GM10266 (cell line): ENCODE measurements at regions not wholly inside any gene's neighbourhood (a gene's known extent, or its start where the extent isn't known, plus 50 kb on each side); places are given as distances from the start of the nearest gene placed in this dataset.

ENCODE experiments used
- DNase-seq: peaks from one replicate; pipeline ENCODE4 v3.0.0; 2012; ENCODE audit errors: extremely low spot score
- TF ChIP-seq, protein P1 (sequence below): IDR thresholded peaks from 2 replicates; pipeline ENCODE4 v1.5.1; 2012; ENCODE audit warnings: mild to moderate bottlenecking, low read depth; ENCODE audit not compliant: control insufficient read depth, insufficient read depth; ENCODE audit errors: missing control alignments

DNA sequence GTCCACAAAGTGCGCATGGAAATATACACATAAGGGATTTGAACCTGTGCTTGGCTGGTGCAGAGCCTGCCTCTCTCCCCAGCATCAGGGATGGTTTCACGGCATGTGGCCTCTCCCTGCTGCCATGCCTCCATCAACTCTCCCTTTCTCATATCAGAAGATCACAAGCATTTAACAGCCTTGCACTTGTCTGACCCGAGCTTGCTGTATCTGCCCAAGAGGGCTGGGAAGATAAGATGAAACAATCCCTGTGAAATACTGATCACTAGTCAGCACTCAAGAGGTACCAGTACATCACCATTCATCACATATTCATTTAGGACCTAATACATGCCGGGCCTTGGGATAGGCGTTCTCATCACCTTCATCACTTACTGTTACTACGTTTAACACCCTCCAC, 107.6 kb upstream of the ARHGEF3 start:
- TF ChIP-seq, protein P1, sequence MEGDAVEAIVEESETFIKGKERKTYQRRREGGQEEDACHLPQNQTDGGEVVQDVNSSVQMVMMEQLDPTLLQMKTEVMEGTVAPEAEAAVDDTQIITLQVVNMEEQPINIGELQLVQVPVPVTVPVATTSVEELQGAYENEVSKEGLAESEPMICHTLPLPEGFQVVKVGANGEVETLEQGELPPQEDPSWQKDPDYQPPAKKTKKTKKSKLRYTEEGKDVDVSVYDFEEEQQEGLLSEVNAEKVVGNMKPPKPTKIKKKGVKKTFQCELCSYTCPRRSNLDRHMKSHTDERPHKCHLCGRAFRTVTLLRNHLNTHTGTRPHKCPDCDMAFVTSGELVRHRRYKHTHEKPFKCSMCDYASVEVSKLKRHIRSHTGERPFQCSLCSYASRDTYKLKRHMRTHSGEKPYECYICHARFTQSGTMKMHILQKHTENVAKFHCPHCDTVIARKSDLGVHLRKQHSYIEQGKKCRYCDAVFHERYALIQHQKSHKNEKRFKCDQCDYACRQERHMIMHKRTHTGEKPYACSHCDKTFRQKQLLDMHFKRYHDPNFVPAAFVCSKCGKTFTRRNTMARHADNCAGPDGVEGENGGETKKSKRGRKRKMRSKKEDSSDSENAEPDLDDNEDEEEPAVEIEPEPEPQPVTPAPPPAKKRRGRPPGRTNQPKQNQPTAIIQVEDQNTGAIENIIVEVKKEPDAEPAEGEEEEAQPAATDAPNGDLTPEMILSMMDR, result no peak
- DNase-seq, result no peak

DNA sequence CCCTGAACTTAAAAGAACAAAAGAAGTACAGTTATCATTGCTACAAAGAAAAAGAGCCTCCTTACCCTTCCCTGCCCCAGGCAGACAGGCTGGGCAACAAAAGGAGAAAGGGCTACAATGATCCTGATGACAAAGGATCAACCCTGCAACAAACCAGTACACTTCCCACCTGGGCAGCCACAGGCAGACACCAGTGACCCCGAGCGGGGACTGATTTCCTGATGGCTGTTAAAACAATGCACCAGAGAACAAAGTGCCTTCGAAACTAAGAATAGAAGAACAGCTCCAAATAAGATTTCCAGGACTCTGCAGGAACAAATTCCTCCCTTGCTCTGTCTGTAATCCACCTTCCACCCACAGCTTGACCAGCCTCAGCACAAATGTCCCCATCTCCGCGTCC, 106.3 kb upstream of the ARHGEF3 start:
- TF ChIP-seq, protein P1, result no peak

DNA sequence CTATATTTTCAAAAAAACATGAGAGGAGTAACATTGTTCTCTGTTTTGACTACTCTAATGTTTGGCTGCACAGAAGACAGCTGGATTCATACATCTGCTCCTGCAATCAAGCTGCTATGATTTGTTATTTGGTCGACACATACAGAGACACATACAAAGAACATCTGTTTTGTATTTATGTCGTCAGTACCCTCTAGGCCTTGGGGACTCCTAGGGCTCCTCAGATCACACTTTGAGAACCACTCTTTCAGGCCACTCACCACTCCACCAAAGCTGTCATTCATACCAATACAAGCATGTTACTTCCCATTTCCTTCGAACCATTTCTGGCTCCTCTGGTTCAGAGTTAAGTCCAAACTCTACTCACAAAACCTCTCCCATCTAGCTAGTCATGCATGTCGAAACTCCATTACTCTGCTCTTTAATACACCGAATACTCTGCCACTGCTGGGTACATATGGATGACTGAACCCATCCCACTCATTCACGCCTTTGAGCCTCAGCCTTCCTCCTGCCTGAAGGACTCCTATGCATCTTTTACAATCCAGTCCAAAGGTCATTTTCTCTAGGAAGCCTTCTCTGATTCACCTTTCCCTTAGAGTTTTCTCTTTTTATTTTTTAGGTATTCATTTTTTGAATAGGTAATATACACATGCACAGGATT, 102.9 kb upstream of the ARHGEF3 start:
- no peak for DNase-seq

More for the DNA sequence above, 106.3 kb upstream of the ARHGEF3 start:
- no peak for DNase-seq

DNA sequence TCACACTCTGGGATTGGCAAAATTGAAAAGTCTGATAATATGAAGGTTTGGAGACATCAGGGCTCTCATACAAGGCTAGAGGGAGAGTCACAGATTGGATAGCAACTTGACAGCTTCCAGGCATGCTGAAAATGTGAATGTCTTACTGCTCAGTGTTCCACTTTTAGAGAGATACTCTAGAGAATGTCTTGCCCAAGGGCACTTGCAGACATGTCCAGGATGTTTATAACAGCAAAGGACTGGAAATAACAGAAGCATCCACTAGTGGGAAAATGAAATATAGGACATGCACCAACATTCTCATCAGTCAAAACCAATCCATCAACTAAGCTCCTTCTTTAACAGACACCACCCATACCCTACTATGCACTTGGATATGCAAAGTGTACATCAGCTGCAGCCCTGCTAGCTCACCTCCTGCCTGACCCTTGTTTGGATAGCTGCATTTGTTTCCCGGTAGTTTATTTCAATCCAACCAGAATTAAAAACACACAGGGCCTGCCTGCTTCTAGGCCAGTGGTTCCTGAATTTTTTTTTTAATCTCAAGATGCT, 101.6 kb upstream of the ARHGEF3 start:
- TF ChIP-seq, protein P1, result no peak
- DNase-seq, result no peak

More for the DNA sequence above, 102.9 kb upstream of the ARHGEF3 start:
- TF ChIP-seq, protein P1, result no peak

DNA sequence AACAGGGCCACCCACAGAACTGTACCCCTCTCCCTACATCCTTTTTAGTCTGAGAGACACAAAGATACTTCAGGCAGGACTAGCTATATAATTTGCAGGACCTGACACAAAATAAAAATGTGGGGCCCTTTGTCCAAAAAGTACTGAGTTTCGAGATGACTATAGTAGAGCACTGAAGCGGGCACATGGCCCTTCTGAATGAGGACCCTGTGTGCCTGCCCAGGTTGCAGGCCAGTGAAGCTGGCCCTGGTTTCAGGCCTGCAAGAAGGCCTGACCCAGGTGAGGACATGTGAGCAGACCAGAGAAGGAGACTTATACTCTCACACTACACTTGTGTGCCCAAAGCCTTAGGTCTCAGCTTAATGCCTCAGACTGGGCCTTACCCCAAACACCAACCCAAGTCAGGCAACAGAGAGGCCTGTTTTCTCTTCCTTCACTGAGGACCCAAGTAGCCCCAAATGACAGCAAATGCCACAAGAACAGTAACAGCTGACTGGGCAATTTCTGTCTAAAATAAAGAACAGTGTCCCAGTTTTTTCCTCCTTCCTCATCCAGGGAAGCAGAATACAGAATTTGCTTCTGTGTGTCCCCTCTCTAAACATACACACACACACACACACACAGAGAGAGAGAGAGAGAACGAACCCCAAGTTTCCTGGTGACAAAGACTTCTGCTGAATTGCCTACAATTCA, 100.9 kb upstream of the ARHGEF3 start:
- DNase-seq, result no peak
- TF ChIP-seq, protein P1, result no peak

DNA sequence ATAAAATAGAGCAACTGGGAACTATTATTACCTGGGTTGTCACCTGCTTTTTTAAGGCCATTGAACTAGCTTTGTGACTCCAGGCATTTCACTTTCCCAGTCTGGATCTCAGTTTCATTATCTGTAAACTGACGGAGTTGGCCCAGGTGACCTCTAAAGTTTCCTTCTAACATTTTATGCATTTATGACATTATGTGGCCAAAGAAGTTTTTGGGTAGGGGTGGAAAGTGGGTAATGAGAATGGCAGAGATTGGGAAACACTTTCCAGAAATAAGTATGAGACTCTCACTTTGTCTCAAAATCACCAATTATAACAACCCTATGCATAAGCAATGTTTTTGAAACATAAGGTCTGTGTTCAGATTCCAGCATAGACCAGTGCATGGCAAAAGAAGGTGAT, 99.1 kb upstream of the ARHGEF3 start:
- TF ChIP-seq, protein P1, result no peak
- DNase-seq, result no peak

DNA sequence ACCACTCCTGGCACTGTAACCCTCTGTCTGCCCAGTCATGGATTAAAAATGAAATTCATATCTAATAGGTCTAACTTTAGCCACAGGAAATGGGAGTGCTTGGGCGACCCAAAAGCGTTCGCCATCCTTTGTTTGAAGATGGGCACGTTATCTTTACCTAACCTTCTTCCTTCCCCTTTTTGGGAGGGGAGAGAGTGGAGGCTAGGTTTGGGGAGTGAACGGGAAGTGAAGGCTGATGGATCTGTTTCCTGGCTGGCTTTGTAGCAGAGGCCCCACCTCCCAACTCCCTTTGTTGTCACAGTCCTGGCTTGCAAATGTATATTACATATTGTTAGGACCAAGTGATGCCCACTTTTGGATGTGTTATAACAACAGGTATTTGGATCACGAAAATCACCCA, 98.1 kb upstream of the ARHGEF3 start:
- TF ChIP-seq, protein P1, result no peak
- no peak for DNase-seq
